IPS-20b (cell line): ENCODE measurements at regions not wholly inside any gene's neighbourhood (a gene's known extent, or its start where the extent isn't known, plus 50 kb on each side); places are given as distances from the start of the nearest gene placed in this dataset.
"Not testable (repeated sequence)": the region's sequence is repeated elsewhere in the genome, so short reads cannot be mapped to it uniquely, and the experiment has no call there.

ENCODE experiments used
- H3K27ac ChIP-seq: one replicate; pipeline ENCODE4 v1.5.1; 2013; ENCODE audit warnings: low read length
- H3K27me3 ChIP-seq: 2 replicates; pipeline ENCODE4 v1.6.1; 2013; ENCODE audit warnings: mild to moderate bottlenecking, low read length, inconsistent platforms; ENCODE audit not compliant: insufficient read depth
- H3K36me3 ChIP-seq: 2 replicates; pipeline ENCODE4 v1.6.1; 2013; ENCODE audit warnings: low read depth, mild to moderate bottlenecking, inconsistent platforms, low read length, moderate library complexity; ENCODE audit not compliant: insufficient read depth
- H3K4me1 ChIP-seq: 2 replicates; pipeline ENCODE4 v1.6.1; 2013; ENCODE audit warnings: mild to moderate bottlenecking, control low read depth, inconsistent platforms, low read length, moderate library complexity; ENCODE audit not compliant: insufficient read depth
- H3K4me3 ChIP-seq: 2 replicates; pipeline ENCODE4 v1.5.1; 2013; ENCODE audit warnings: mild to moderate bottlenecking, low read length, inconsistent platforms
- H3K9ac ChIP-seq: 2 replicates; pipeline ENCODE4 v1.6.1; 2013; ENCODE audit warnings: low read depth, mild to moderate bottlenecking, inconsistent platforms, low read length, moderate library complexity
- H3K9me3 ChIP-seq: 2 replicates; pipeline ENCODE4 v1.6.1; 2013; ENCODE audit warnings: mild to moderate bottlenecking, low read depth, low read length, inconsistent platforms; ENCODE audit not compliant: insufficient read depth

GRCh38 chr14:95623195-95623594, 63.0 kb upstream of the TCL1B start:
- Histone ChIP-seq H3K9ac (no peak overlapping the region), H3K4me1 (peaks cover 14% of the 10 kb centered on the region; the same call in 1 of the 2 replicates), H3K9me3 (no peaks in the 10 kb centered on the region), H3K4me3 (no peak overlapping the region), H3K36me3 (no peaks in the 10 kb centered on the region), H3K27ac (no peak overlapping the region), H3K27me3 (peaks cover 18% of the 10 kb centered on the region; the same call in 1 of the 2 replicates)

DNA sequence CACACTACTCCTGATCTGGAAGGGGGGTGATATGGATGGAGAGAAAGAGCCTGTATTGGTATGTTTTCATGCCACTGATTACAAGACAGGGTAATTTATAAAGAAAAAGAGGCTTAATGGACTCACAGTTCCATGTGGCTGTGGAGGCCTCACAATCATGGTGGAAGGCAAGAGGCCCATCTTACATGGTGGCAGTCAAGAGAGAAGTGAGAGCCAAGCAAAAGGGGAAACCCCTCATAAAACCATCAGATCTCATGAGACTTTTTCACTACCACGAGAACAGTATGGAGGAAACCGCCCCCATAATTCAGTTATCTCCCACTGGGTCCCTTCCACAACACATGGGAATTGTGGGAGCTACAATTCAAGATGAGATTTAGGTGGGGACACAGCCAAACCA, 60.5 kb upstream of the TCL1B start:
- H3K4me3 ChIP-seq, H3K9me3 ChIP-seq, H3K27ac ChIP-seq, H3K36me3 ChIP-seq, H3K27me3 ChIP-seq, H3K9ac ChIP-seq: not testable (repeated sequence)
- peaks cover 14% of the 10 kb centered on the region; the same call in 1 of the 2 replicates for H3K4me1 ChIP-seq

- Histone ChIP-seq H3K36me3 (no peaks in the 10 kb centered on the region), H3K27ac (no peak overlapping the region), H3K4me1 (peaks cover under 1% of the 10 kb centered on the region; the same call in 1 of the 2 replicates), H3K4me3 (no peak overlapping the region), H3K9ac (no peak overlapping the region), H3K9me3 (no peaks in the 10 kb centered on the region), H3K27me3 (no peaks in the 10 kb centered on the region)
Measured at GRCh38 chr14:95635051-95635450, 51.2 kb upstream of the TCL1B start.
